GM04504 (cell line): ENCODE measurements at regions not wholly inside any gene's neighbourhood (a gene's known extent, or its start where the extent isn't known, plus 50 kb on each side); places are given as distances from the start of the nearest gene placed in this dataset.
"Not testable (repeated sequence)": the region's sequence is repeated elsewhere in the genome, so short reads cannot be mapped to it uniquely, and the experiment has no call there.

Experiments used
- DNase-seq: peaks from one replicate; pipeline ENCODE4 v3.0.0-alpha.2; 2012; ENCODE audit warnings: low read depth

DNA sequence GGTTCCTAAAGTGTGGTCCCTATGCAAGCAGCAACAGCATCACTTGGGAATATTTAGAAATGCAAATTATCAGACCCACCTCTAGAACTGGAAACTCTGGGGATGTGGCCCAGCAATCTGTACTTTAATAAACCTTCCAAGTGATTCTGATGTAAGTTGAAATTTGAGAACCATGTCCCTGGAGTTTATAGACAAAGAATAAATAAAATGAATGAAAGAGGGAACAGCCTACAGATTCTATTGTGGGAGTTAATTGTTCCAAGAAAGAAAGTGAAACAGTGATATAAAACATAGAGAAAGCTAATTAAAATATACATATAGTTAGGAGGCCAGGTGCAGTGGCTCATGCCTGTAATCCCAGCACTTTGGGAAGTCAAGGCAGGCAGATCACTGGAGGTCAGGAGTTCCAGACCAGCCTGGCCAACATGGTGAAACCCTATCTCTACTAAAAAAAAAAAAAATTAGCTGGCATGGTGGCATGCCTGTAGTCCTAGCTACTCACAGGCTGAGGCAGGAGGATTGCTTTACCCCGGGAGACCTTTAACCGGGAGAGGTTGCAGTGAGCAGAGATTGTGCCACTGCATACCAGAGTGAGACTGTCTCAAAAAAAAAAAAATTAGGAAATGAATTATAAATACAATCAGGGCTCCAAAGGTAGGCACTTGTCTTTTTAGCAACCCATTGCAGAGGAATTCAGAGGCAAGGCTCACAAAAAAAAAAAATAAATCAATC is 507.5 kb downstream of the NAV3 start:
- DNase-seq = no peak

GRCh38 chr12:78340406-78340805 is 509.7 kb downstream of the NAV3 start:
- DNase-seq = no peak

DNA sequence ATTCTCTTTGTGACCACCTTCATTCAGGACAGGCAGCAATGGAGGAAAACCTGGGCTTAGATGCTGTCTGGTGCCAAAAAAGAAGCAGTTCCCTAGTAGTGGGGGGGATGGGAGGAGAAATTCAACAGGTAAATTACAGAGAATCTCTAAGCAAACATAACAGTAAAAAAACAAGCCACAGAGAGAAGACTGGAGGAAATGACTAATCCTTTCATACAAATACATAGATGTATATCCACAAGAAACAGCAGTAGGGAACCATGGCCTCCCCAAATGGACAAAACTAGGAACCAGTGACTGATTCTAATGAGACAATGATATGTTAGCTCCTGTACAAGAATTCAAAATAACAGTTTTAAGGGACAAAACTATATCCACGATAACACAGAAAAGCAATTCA is 513.0 kb downstream of the NAV3 start:
- no peak for DNase-seq

DNA sequence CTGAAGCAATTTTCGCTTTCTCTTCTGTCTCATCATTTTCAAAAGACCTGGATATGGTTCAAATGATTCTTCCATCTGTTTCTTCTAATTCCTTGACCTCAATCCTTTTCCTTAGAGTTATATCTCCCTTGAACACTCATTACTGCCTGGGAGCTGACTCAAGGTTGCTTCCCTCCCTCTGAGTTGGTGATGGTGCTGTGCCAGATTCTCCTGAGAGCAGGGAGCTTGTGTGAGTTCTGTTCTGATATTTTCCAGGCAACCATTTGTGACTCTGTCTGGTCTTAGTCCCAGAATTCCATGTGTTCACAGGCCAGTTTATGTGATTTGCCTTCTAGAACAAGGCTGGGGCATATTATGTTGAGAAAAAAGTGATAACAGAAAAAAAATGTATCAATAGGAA is 505.1 kb upstream of the SYT1 start:
- DNase-seq = peak; percentile 43

- DNase-seq = no peak
These were observed 502.9 kb upstream of the SYT1 start for GRCh38 chr12:78361683-78362082.

GRCh38 chr12:78371284-78371683 is 493.3 kb upstream of the SYT1 start:
- no peak for DNase-seq

DNA sequence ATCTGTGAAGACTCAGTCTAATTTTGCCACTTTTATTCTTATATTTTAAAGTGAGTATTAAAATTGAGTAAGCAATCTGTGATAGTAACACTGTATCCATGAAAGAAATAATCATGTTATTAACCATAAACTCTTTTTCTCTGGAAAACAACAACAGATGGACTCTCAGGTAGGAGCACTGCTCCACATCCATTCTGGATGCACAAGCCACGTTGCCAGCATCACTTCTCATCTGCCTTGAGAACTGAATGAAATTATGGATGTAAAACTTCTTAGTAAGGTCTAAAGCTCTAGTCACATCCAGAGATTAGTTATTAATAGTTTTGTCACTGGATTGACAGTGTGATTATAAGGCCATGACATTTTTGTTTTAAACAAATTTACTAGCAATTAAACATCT is 489.1 kb upstream of the SYT1 start:
- DNase-seq = no peak

DNA sequence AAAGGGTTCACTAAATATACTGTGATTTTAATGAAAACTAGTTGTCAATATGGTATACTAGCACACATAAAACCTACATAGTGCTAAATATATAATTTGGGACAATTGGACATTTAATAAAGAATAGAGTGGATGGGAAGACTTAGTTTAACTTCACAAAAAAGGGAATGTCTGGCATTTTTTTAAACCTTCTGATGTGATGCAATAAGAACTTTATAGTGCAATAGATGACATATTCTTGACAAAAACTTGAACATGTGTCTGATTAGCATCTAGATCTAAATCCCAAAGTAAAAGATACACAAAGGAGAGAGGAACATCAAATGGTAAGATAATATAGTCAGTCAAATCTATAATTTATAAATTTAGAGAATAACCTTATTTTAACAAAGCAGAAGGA is 488.3 kb upstream of the SYT1 start:
- no peak for DNase-seq

GRCh38 chr12:78379065-78379464 is 485.5 kb upstream of the SYT1 start:
- DNase-seq = not testable (repeated sequence)

- DNase-seq = no peak
These were observed 481.2 kb upstream of the SYT1 start for GRCh38 chr12:78383414-78383813.

GRCh38 chr12:78384541-78384940 is 480.0 kb upstream of the SYT1 start:
- no peak for DNase-seq

- DNase-seq = no peak
These were observed 479.0 kb upstream of the SYT1 start for GRCh38 chr12:78385541-78385940.

- DNase-seq = no peak
These were observed 477.7 kb upstream of the SYT1 start for GRCh38 chr12:78386871-78387270.

DNA sequence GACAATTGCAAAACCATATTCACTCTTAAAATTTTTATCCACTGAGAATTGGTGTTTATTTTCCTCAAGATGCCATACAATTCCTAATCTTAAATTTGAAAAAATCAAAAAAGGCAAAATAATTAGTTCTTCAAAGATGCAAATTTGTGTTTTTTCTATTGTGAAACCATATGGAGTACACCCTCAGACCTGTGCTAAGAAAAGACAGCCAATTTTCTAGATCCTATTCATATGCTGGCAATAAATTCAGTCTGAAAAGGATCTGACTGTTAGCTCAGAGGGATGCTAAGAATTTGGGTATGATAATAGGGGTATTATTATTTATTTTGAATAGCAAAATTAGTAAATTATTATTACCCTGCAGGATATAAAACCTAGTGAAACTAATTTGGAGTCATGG is 476.9 kb upstream of the SYT1 start:
- DNase-seq = no peak

DNA sequence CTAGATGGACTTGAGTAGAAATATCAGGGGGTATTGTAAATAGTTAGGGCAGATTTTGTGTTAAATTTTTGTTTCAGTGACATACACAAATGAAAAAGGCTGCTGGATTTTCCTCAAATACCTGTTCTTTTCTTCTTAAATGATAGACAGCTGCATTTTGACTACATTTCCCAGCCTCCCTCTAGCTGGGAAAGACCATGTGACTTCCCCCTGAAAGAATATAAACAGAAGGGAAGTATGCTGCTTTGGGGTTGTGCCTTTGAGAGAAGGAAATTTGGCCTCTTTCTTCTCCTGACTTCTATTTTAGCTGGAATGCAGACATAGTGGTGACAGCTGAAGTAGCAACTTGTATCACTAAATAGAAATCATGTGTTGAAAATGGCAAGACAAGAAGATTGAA is 476.1 kb upstream of the SYT1 start:
- DNase-seq = no peak

DNA sequence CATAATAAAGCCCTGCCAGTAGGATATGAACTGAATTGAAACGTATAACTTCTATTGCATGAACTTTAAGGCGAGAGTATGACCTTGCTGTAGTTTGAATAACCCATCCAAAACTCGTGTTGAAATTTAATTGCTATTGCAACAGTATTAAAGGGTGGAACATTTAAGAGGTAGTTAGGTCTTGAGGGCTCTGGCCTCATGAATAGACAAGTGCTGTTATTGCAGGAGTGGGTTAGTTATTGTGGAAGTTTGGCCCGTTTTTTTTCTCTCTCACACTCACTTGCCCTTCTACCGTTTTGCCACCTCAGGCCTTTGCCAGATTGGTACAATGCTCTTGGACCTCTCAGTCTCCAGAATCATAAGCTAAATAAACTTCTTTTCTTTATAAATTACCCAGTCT is 473.7 kb upstream of the SYT1 start:
- DNase-seq = no peak

- DNase-seq = no peak
These were observed 471.7 kb upstream of the SYT1 start for GRCh38 chr12:78392918-78393317.

GRCh38 chr12:78395961-78396360 is 468.6 kb upstream of the SYT1 start:
- no peak for DNase-seq

DNA sequence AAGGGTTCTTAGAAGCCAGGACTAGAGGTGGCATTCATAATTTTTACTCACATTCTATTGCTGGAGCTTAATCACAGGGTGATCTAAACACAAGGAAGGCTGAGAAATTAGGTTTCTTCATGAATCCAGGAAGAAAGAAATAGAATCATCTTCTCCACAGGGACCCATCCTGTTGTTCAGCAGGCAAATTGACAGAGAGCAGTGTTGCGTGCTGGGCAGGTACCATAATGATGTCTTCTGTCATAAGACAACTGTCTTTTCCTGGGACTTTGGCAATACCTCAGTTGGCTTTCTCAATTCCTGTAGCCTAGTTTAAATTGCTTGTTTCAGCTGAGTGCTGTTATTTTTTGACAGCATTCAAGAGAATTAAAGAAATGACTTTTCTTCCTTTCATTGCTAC is 468.0 kb upstream of the SYT1 start:
- no peak for DNase-seq

DNA sequence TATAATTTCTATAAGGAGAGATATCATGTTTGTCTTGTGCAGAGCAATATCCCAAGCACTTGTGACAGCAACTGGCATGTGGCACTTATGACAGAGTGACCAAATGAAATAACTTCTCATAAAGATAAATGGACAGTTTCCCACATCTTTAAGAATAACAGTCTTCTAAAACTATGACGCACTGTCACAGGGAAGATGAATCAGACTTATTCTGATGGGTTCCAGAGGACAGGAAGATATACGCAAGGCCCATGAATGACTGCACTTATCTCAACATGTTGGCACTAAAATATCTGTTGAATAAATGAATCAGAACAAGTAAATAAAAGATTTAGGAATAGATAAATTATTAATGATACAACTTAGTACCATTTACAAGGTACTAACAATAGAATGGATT is 465.8 kb upstream of the SYT1 start:
- DNase-seq = no peak

- no peak for DNase-seq
These were observed 462.0 kb upstream of the SYT1 start for GRCh38 chr12:78402366-78403134.

GRCh38 chr12:78403136-78403535 is 461.4 kb upstream of the SYT1 start:
- peak; percentile 46 for DNase-seq

GRCh38 chr12:78403681-78404080 is 460.9 kb upstream of the SYT1 start:
- DNase-seq = no peak

DNA sequence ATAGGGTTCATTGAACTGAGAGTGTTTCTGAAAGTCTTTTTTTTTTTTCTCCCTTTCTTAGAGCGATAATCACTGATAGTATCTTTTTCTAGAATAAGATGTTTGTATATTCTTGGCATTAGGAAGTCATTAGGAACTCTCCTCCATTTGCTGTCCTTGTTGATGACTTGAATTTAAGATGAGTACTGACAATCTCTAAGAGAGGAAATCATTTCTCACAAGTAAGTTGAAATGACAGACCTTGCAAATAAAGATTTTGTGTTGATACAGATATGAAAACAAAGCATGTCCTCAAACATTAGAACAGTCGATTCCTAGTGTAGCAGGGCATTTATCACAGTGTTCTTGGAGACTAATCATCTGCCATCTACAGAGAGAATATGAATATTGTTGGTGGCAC is 458.4 kb upstream of the SYT1 start:
- no peak for DNase-seq
